ENCODE measurements at regions not wholly inside any gene's neighbourhood (a gene's known extent, or its start where the extent isn't known, plus 50 kb on each side); places are given as distances from the start of the nearest gene placed in this dataset.

DNA sequence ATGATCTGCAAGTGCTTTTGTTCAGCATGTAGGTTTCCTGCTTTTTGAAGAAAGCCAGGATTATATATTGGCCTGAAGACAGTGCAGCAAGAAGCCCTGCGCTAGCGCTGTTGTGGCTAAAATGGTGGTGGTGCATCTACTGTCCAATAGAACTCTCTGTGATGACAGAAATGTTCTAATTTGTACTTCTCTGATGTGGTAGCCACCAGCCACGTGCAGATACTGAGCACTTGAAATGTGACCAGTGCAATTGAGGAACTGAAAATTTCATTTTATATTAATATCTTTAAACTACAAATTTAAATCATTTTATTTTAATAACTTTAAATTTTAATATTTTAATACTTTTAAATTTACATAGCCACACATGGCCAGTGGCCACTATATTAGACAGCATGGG is 73.0 kb upstream of the PAX6 start:
- Mint-ChIP-seq H3K4me3 (no peak overlapping the region), H3K36me3 (ENCODE audit: low read depth) (no peaks in the 10 kb centered on the region), H3K27me3 (ENCODE audit: low read depth) (no peaks in the 10 kb centered on the region), H3K9me3 (peaks cover 2% of the 10 kb centered on the region), H3K4me1 (peaks cover 15% of the 10 kb centered on the region), H3K27ac (ENCODE audit: unreplicated experiment) (no peak overlapping the region)
- no peak for DNase-seq (ENCODE audit: low read depth, low spot score)
- TF ChIP-seq CTCF (conservative IDR thresholded peaks at IDR 0.05), result no peak

DNA sequence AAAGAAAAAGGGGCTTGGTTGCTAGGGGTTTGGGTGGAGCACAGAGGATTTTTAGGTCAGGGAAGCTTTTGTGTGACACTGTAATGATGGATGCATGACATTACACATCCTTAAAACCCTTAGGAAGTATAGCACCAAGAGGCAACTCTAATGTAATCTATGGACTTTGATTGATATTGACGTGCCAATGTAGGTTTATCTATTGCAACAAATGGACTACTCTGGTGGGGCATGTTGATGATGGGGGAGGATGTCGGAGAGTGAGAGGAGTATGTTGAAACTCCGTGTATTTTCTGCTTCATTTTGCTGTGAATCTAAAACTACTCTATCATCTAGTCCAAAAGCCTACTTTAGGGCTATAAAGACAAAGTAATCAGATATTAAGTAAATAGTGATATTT is 72.3 kb upstream of the PAX6 start:
- TF ChIP-seq CTCF (conservative IDR thresholded peaks at IDR 0.05), result no peak
- no peak overlapping the region for H3K4me3 Mint-ChIP-seq
- no peak overlapping the region for H3K27ac Mint-ChIP-seq (ENCODE audit: unreplicated experiment)

DNA sequence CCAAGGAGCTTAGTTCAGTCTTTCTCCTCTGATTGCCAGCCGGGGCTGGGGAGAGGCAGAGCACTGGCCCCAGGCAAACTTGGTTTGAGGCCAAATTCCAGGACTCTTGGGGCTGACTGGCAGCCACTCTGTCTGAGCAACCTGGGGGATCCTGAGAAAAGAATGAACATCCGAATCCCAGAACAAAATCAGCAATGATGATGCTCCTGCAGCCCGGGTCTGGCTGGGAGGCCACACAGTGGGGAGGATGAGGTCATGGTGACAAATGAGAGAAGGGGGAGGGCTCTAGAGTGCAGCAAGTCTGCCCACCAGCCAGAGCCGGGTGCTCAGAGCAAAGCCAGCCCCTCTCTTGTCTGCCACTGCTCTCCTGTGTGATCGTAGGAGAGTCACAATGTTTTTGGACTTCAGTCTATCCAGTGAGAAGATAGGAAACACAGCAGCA is 71.8 kb upstream of the PAX6 start:
- H3K4me1 Mint-ChIP-seq, result peaks cover 15% of the 10 kb centered on the region
- H3K36me3 Mint-ChIP-seq (ENCODE audit: low read depth), result no peaks in the 10 kb centered on the region
- TF ChIP-seq CTCF (conservative IDR thresholded peaks at IDR 0.05), result no peak
- H3K27ac Mint-ChIP-seq (ENCODE audit: unreplicated experiment), result no peak overlapping the region
- no peak for DNase-seq (ENCODE audit: low read depth, low spot score)
- no peaks in the 10 kb centered on the region for H3K27me3 Mint-ChIP-seq (ENCODE audit: low read depth)
- peaks cover 2% of the 10 kb centered on the region for H3K9me3 Mint-ChIP-seq
- H3K4me3 Mint-ChIP-seq, result no peak overlapping the region

More for the DNA sequence above, 72.3 kb upstream of the PAX6 start:
- Mint-ChIP-seq H3K9me3 (peaks cover 2% of the 10 kb centered on the region), H3K27me3 (ENCODE audit: low read depth) (no peaks in the 10 kb centered on the region), H3K36me3 (ENCODE audit: low read depth) (no peaks in the 10 kb centered on the region), H3K4me1 (peaks cover 15% of the 10 kb centered on the region)
- no peak for DNase-seq (ENCODE audit: low read depth, low spot score)

- Mint-ChIP-seq H3K4me1 (peaks cover 15% of the 10 kb centered on the region), H3K36me3 (ENCODE audit: low read depth) (no peaks in the 10 kb centered on the region), H3K27me3 (ENCODE audit: low read depth) (no peaks in the 10 kb centered on the region), H3K9me3 (peaks cover 2% of the 10 kb centered on the region), H3K4me3 (no peak overlapping the region), H3K27ac (ENCODE audit: unreplicated experiment) (no peak overlapping the region)
- TF ChIP-seq CTCF (conservative IDR thresholded peaks at IDR 0.05), result no peak
- no peak for DNase-seq (ENCODE audit: low read depth, low spot score)
Measured at GRCh38 chr11:31881825-31882224, 70.7 kb upstream of the PAX6 start.

DNA sequence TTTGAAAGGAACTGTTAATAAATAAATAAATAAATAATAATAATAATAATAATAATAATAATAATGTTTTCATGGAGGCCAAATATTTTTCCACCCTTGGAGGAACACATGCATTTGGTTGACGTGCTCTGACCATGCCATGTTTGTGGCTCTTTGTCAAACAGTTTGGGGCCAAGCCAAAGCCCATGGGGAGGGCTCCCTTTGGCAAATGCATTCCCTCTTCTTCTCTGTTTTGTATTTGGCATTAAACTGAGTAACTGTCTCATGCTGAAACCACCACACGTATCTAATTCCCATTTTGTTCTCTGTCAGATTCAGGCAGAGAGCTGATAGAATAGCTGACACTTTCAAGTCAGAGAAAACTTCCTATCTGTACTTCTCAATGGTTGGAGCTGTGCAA is 68.6 kb upstream of the PAX6 start:
- peaks cover 34% of the 10 kb centered on the region for H3K4me1 Mint-ChIP-seq
- H3K27me3 Mint-ChIP-seq (ENCODE audit: low read depth), result no peaks in the 10 kb centered on the region
- H3K36me3 Mint-ChIP-seq (ENCODE audit: low read depth), result no peaks in the 10 kb centered on the region
- TF ChIP-seq CTCF (conservative IDR thresholded peaks at IDR 0.05), result no peak
- H3K9me3 Mint-ChIP-seq, result no peaks in the 10 kb centered on the region
- no peak overlapping the region for H3K27ac Mint-ChIP-seq (ENCODE audit: unreplicated experiment)
- no peak for DNase-seq (ENCODE audit: low read depth, low spot score)
- no peak overlapping the region for H3K4me3 Mint-ChIP-seq

DNA sequence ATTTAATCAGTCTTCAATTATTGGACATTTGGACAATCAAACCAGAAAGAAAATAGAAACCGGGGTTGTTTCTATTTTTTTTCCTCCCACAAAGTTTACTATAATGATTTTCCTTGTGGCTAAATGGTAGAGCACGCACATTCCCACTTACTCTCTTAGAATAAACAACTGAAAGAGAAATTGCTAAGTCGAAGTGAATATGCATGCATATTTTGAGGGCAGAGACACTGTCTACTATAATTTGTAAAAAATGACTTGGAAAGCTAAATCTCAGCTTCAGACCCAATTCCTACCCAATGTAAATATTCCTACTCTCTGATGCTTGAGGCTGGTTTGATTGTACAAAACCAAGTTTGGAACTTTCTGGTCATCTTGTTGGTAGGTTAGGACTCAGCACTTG is 66.7 kb upstream of the PAX6 start:
- H3K9me3 Mint-ChIP-seq, result no peaks in the 10 kb centered on the region
- peaks cover 32% of the 10 kb centered on the region for H3K4me1 Mint-ChIP-seq
- no peak for TF ChIP-seq CTCF (conservative IDR thresholded peaks at IDR 0.05)
- no peak for DNase-seq (ENCODE audit: low read depth, low spot score)
- no peaks in the 10 kb centered on the region for H3K36me3 Mint-ChIP-seq (ENCODE audit: low read depth)
- no peak overlapping the region for H3K4me3 Mint-ChIP-seq
- no peak overlapping the region for H3K27ac Mint-ChIP-seq (ENCODE audit: unreplicated experiment)
- no peaks in the 10 kb centered on the region for H3K27me3 Mint-ChIP-seq (ENCODE audit: low read depth)

All from neural crest cell (in vitro differentiated cells).